ENCODE measurements at regions not wholly inside any gene's neighbourhood (a gene's known extent, or its start where the extent isn't known, plus 50 kb on each side); places are given as distances from the start of the nearest gene placed in this dataset.
A peak's percentile ranks its signal among the peaks of the same experiment; 100 is the strongest.

- TF ChIP-seq CTCF (IDR thresholded peaks at IDR 0.05) = no peak
- peak overlapping the region; percentile 93 for H3K27ac Mint-ChIP-seq (ENCODE audit: unreplicated experiment)
- peaks cover 58% of the 10 kb centered on the region for H3K4me1 Mint-ChIP-seq (ENCODE audit: unreplicated experiment)
- DNase-seq (ENCODE audit: extremely low spot score, unreplicated experiment) = no peak
- H3K9me3 Mint-ChIP-seq (ENCODE audit: unreplicated experiment) = peaks cover 7% of the 10 kb centered on the region
- H3K4me3 Mint-ChIP-seq (ENCODE audit: unreplicated experiment) = peak overlapping the region; percentile 64
- H3K27me3 Mint-ChIP-seq (ENCODE audit: unreplicated experiment) = no peaks in the 10 kb centered on the region
- H3K36me3 Mint-ChIP-seq (ENCODE audit: unreplicated experiment) = no peaks in the 10 kb centered on the region
Observed at GRCh38 chr6:140541288-140541687, 1166.8 kb upstream of the CITED2 start.

GRCh38 chr6:140540743-140541142 lies 1166.3 kb upstream of the CITED2 start:
- Mint-ChIP-seq H3K27me3 (ENCODE audit: unreplicated experiment) (no peaks in the 10 kb centered on the region), H3K27ac (ENCODE audit: unreplicated experiment) (peak overlapping the region; percentile 93), H3K9me3 (ENCODE audit: unreplicated experiment) (peaks cover 12% of the 10 kb centered on the region), H3K4me3 (ENCODE audit: unreplicated experiment) (no peak overlapping the region), H3K36me3 (ENCODE audit: unreplicated experiment) (peaks cover under 1% of the 10 kb centered on the region), H3K4me1 (ENCODE audit: unreplicated experiment) (peaks cover 60% of the 10 kb centered on the region)
- DNase-seq (ENCODE audit: extremely low spot score, unreplicated experiment) = no peak
- TF ChIP-seq CTCF (IDR thresholded peaks at IDR 0.05) = no peak

GRCh38 chr6:140538926-140539325 lies 1164.5 kb upstream of the CITED2 start:
- Mint-ChIP-seq H3K36me3 (ENCODE audit: unreplicated experiment) (peaks cover 14% of the 10 kb centered on the region), H3K27ac (ENCODE audit: unreplicated experiment) (peak overlapping the region; percentile 88), H3K4me1 (ENCODE audit: unreplicated experiment) (peaks cover 60% of the 10 kb centered on the region), H3K27me3 (ENCODE audit: unreplicated experiment) (no peaks in the 10 kb centered on the region), H3K4me3 (ENCODE audit: unreplicated experiment) (no peak overlapping the region), H3K9me3 (ENCODE audit: unreplicated experiment) (peaks cover 15% of the 10 kb centered on the region)
- no peak for TF ChIP-seq CTCF (IDR thresholded peaks at IDR 0.05)
- no peak for DNase-seq (ENCODE audit: extremely low spot score, unreplicated experiment)

- Mint-ChIP-seq H3K27me3 (ENCODE audit: unreplicated experiment) (no peaks in the 10 kb centered on the region), H3K27ac (ENCODE audit: unreplicated experiment) (peak overlapping the region; percentile 88), H3K4me1 (ENCODE audit: unreplicated experiment) (peaks cover 65% of the 10 kb centered on the region), H3K36me3 (ENCODE audit: unreplicated experiment) (peaks cover 20% of the 10 kb centered on the region), H3K4me3 (ENCODE audit: unreplicated experiment) (peak overlapping the region; percentile 46), H3K9me3 (ENCODE audit: unreplicated experiment) (peaks cover 22% of the 10 kb centered on the region)
- TF ChIP-seq CTCF (IDR thresholded peaks at IDR 0.05) = no peak
- DNase-seq (ENCODE audit: extremely low spot score, unreplicated experiment) = no peak
Observed at GRCh38 chr6:140537834-140538705, 1163.6 kb upstream of the CITED2 start.

GRCh38 chr6:140537211-140537610 lies 1162.8 kb upstream of the CITED2 start:
- H3K9me3 Mint-ChIP-seq (ENCODE audit: unreplicated experiment) = peaks cover 24% of the 10 kb centered on the region
- peaks cover 59% of the 10 kb centered on the region for H3K4me1 Mint-ChIP-seq (ENCODE audit: unreplicated experiment)
- H3K27ac Mint-ChIP-seq (ENCODE audit: unreplicated experiment) = peak overlapping the region; percentile 88
- H3K27me3 Mint-ChIP-seq (ENCODE audit: unreplicated experiment) = no peaks in the 10 kb centered on the region
- H3K36me3 Mint-ChIP-seq (ENCODE audit: unreplicated experiment) = peaks cover 20% of the 10 kb centered on the region
- DNase-seq (ENCODE audit: extremely low spot score, unreplicated experiment) = no peak
- TF ChIP-seq CTCF (IDR thresholded peaks at IDR 0.05) = no peak
- peak overlapping the region; percentile 15 for H3K4me3 Mint-ChIP-seq (ENCODE audit: unreplicated experiment)

Data from osteocyte (in vitro differentiated cells).